ENCODE measurements at regions not wholly inside any gene's neighbourhood (a gene's known extent, or its start where the extent isn't known, plus 50 kb on each side); places are given as distances from the start of the nearest gene placed in this dataset.
"Not testable (repeated sequence)": the region's sequence is repeated elsewhere in the genome, so short reads cannot be mapped to it uniquely, and the experiment has no call there.

DNA sequence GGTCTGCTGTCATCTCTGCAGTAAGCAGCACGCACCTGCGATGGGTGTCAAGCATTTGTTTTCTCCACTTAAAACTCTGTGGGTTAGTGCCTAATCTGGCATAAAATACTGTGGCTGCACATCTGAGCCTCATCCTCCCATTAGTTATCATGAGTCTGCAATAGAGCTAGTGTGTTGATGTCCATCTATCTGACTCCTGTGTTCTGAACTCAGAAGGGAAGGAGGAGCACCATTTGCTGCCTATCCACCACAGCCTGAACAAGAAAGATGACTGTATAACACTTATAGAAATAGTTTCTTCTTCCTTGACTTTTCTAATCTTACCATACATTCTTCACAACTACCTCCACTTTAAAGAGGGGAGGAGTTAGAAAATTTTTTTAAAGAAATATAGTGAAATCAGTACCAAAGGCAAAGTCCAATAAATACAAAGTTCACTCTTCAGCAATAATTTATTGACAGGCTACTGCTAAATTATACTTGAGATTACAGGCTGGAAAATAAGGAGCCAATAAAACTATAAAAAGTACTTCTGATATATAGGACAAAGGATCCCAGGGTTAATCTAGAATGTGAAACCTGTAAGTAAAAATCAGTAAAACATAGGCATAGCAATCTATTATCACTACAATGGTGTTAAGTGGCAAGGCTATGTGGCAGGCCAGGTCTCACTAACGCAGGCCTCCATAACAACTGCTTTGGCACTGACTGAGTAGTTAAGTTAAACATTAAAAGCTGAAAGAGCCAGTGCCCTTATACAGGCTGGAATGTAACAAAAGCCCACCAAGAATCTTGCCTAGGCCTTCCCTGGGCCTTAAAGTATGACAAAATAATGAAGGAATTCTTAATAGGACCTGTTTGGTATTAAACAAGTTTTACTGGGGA, 70.2 kb downstream of the LGALS9C start:
- in situ Hi-C loops (cut with HindIII; ENCODE audit: low pct_unique_long_range_greater_than_20kb, low sequenced_read_pairs); DNase-seq (ENCODE audit: low read depth): not testable (repeated sequence)

DNA sequence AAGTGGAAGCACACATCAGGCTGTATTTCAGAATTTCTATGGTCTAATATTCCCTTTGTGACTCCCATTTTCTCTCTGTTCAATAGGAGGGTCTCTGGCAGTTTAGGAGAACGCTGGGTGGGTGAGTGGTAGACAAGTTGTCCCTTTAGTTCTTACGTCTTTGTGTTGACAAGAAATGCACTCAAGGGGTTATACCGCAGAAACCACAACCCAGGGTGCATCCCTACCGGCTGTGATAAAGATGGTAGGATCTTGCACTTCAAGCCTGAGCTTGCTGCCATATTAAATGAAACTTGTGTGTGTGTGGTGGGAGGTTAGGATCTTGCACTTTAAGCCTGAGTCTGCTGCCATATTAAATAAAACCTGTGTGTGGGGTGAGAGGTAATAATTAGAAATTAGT, 80.5 kb downstream of the LGALS9C start:
- in situ Hi-C loops (cut with HindIII; ENCODE audit: low pct_unique_long_range_greater_than_20kb, low sequenced_read_pairs); DNase-seq (ENCODE audit: low read depth): not testable (repeated sequence)

DNA sequence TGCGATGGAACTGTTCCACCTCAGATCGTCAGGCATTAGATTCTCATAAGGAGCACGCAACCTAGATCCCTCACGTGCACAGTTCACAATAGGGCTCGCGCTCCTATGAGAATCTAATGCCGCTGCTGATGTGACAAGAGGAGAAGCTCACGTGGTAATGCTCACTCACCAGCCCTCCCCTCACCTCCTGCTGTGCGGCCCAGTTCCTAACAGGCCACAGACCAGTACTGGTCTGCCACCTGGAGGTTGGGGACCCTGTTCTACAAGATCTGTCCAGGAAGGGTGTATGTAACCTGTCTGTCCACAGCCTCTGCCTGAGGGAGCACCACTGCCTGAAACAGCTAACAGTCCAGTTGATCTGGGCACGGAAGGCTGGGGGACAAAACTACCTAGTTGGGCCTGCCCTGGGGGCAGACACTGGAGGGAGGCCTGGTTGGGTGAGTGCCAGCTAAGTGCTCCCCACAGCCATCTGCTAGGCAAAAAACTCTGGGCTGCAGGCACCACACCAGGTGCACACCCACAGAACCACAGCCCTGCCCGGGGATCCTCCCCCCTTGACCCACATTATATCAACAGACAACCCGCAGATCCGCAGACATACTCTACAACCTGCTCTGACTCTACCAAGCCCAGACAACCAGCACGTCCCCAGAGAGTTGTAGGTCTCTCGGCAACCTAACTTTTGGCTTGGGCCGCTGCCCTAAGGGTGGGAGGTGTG, 80.7 kb downstream of the TBC1D28 start:
- DNase-seq (ENCODE audit: low read depth): peak; percentile 2
- in situ Hi-C loops (cut with HindIII; ENCODE audit: low pct_unique_long_range_greater_than_20kb, low sequenced_read_pairs): not testable (repeated sequence)

DNA sequence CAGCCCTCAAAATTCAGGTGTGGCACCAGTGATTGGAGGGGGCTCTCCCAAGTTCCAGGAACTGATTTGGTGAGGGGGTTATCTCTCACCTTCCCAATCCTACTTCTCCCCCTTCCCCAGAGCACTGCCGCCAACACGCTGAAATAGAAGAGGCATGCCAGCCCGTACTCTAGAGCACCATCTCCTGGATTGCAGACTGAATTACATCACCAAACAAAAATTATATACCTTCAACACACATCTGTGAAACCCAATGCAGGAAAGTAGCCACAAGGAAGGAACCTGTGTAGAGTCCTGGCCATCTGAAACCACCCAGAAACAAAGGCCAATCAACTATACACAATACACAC, 80.1 kb downstream of the TBC1D28 start:
- in situ Hi-C loops (cut with HindIII; ENCODE audit: low pct_unique_long_range_greater_than_20kb, low sequenced_read_pairs): not testable (repeated sequence)
- peak; percentile 3 for DNase-seq (ENCODE audit: low read depth)

DNA sequence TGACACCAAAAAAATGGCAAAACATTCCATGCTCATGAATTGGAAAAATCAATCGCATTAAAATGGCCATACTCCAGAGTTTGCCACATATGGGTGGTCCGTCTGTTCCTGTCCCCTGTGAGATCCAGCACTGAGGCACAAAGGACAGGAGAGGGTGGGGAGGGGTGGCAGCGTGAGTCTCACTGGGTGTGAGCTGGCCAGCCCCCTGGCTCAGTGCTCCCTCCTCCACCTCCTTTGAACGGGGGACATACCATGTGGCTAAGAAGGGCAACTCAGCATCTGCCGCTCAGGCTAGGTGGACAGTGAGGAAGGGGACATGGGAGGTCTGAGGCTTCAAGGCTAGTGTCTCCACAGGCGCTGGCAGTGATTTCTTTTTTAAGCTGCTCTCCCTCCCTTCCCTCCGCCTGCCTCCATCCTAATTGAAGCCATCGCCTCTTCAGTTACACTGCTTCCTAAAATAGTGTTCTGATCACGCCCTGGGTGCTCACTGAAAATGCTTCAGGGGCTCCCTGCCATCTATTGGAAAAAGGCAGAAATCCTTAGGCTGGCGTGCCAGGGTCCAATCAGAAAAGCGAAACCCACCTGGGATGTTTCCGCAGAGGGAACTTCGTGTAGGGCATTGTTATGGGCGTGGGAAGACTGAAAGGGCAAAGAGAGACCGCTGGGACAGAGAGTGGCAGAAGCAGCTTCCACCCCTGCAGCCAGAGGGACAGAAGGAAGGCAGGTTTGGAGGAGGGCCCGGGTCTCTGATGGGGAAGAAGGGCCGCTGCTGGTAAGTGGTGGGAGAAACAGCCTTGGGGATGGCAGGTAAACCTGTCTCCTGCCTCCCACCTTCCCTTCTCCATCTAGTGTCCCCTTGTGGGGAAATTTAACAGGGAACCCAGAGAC, 75.8 kb downstream of the TBC1D28 start:
- in situ Hi-C loops (cut with HindIII; ENCODE audit: low pct_unique_long_range_greater_than_20kb, low sequenced_read_pairs); DNase-seq (ENCODE audit: low read depth): not testable (repeated sequence)

DNA sequence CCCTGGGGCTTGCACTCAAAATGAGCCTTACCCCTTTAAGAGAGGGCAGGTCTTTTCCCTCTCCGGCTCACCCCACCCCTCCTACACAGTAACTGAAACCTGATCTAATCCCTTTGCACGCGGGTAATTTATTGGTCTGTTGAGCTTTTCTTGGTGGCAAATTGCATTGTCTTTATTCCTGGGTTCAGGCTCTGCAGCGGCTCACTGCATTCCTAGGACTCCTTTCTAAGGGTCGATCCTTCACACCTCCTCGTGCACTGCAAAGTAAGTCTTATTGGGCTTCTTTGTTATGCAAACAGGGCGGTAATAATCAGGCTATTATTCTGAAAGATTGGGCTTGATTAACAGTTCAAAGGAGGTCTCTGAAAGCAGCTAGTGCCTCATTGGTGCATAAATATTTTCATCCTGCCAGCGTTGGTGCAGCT, 74.7 kb downstream of the TBC1D28 start:
- in situ Hi-C loops (cut with HindIII; ENCODE audit: low pct_unique_long_range_greater_than_20kb, low sequenced_read_pairs): not testable (repeated sequence)
- DNase-seq (ENCODE audit: low read depth): peak; percentile 27

DNA sequence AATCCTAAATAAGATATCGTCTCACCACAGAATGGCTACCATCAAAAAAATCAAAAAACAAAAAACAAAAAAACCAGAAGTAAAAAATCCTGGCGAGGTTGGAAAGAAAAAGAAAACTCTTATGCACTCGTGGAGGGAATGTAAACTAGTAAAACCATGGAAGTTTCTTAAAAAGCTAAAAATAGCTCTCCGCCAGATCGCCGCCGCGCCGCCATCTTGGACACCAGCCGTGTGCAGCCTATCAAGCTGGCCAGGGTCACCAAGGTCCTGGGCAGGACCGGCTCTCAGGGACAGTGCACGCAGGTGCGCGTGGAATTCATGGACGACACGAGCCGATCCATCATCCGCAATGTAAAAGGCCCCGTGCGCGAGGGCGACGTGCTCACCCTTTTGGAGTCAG, 71.7 kb downstream of the TBC1D28 start:
- DNase-seq (ENCODE audit: low read depth); in situ Hi-C loops (cut with HindIII; ENCODE audit: low pct_unique_long_range_greater_than_20kb, low sequenced_read_pairs): not testable (repeated sequence)

DNA sequence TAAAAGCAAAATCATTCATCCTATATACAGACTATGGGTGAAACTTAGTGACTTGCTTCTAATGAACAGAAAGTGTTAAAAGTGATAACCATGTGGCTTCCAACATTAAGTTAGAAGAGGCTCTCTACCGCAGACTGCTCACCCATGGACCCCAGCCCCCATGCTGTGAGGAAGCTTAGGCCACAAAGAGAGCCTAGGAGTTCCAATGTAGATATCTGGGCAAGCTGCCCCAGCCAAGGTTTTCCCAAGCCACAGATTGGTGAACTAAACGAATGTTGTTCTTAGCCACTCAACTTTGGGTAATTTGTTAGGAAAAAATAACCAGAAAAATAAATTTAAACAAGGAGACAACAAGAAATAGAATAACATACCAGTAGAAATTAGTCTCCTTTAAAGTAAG, 70.1 kb downstream of the TBC1D28 start:
- in situ Hi-C loops (cut with HindIII; ENCODE audit: low pct_unique_long_range_greater_than_20kb, low sequenced_read_pairs): not testable (repeated sequence)

More for the DNA sequence above, 70.1 kb downstream of the TBC1D28 start:
- not testable (repeated sequence) for DNase-seq (ENCODE audit: low read depth)

Data from Caki2 (cell line).